IMR-90 (cell line): ENCODE measurements at regions not wholly inside any gene's neighbourhood (a gene's known extent, or its start where the extent isn't known, plus 50 kb on each side); places are given as distances from the start of the nearest gene placed in this dataset.

Experiments used
- ATAC-seq: fragments of 200-7000 bp; cut with Tn5 transposase; 2 replicates; pipeline ENCODE4 v1.9.1; 2020; ENCODE audit warnings: low read depth, mild to moderate bottlenecking, moderate library complexity
- BruUV-seq: library from RNA; stranded (reverse); fragments of 400-500 nt; replicated peaks from 2 replicates; lab custom pipeline; 2021; lab: Mats Ljungman, UMichigan
- CTCF ChIA-PET: fragments of 300-600 bp; formaldehyde crosslinking; extraction: SDS; loops from one replicate; lab custom pipeline; 2021; ENCODE audit warnings: antibody characterized with exemption; lab: Yijun Ruan, JAX
- POLR2A ChIA-PET: fragments of 300-600 bp; sonication (Branson Sonifier 250); formaldehyde crosslinking; loops from one replicate; lab custom pipeline; 2022; ENCODE audit warnings: antibody characterized with exemption; ENCODE audit not compliant: unreplicated experiment; lab: Charles Lee
- DNase-seq: peaks from one replicate; pipeline ENCODE4 v3.0.0; 2013
- H2AFZ ChIP-seq: replicated peaks from 2 replicates; pipeline ENCODE3; 2013; ENCODE audit warnings: low read length, mild to moderate bottlenecking; ENCODE audit not compliant: poor library complexity
- H2AK5ac ChIP-seq: 2 replicates; pipeline ENCODE4 v1.6.1; 2013; ENCODE audit warnings: low read depth, low read length, inconsistent platforms
- H2AK9ac ChIP-seq: replicated peaks from 2 replicates; pipeline ENCODE3; 2013; ENCODE audit warnings: mild to moderate bottlenecking, low read depth, low read length, moderate library complexity; ENCODE audit not compliant: poor library complexity
- H2BK120ac ChIP-seq: 2 replicates; pipeline ENCODE4 v1.6.1; 2013; ENCODE audit warnings: low read depth, low read length, inconsistent platforms
- H2BK15ac ChIP-seq: 3 replicates; pipeline ENCODE4 v1.6.1; 2013; ENCODE audit warnings: low read depth, low read length, inconsistent platforms
- H2BK20ac ChIP-seq: 2 replicates; pipeline ENCODE4 v1.6.1; 2013; ENCODE audit warnings: low read depth, mild to moderate bottlenecking, inconsistent platforms, low read length, moderate library complexity
- H2BK5ac ChIP-seq: 2 replicates; pipeline ENCODE4 v1.6.1; 2013; ENCODE audit warnings: mild to moderate bottlenecking, low read depth, low read length, inconsistent platforms; ENCODE audit not compliant: poor library complexity, severe bottlenecking
- H3K14ac ChIP-seq: replicated peaks from 2 replicates; pipeline ENCODE4 v1.6.1; 2013; ENCODE audit warnings: low read depth, low read length, inconsistent platforms
- H3K18ac ChIP-seq: 2 replicates; pipeline ENCODE4 v1.6.1; 2013; ENCODE audit warnings: low read depth, low read length, control low read depth
- H3K23ac ChIP-seq: 2 replicates; pipeline ENCODE4 v1.6.1; 2013; ENCODE audit warnings: low read depth, low read length, inconsistent platforms
- H3K27ac ChIP-seq: 2 replicates; pipeline ENCODE4 v1.5.1; 2013; ENCODE audit warnings: mild to moderate bottlenecking, control low read depth, low read length; ENCODE audit not compliant: insufficient read depth
- H3K27me3 ChIP-seq: 2 replicates; pipeline ENCODE4 v1.6.1; 2013; ENCODE audit warnings: low read length; ENCODE audit not compliant: control insufficient read depth, insufficient read depth
- H3K36me3 ChIP-seq: 2 replicates; pipeline ENCODE4 v1.6.1; 2013; ENCODE audit warnings: low read length, mixed read lengths; ENCODE audit not compliant: control insufficient read depth, insufficient read depth
- H3K4ac ChIP-seq: 2 replicates; pipeline ENCODE4 v1.6.1; 2013; ENCODE audit warnings: low read depth, low read length, inconsistent platforms
- H3K4me1 ChIP-seq: 2 replicates; pipeline ENCODE4 v1.6.1; 2013; ENCODE audit warnings: low read length, mixed read lengths; ENCODE audit not compliant: control insufficient read depth, insufficient read depth
- H3K4me2 ChIP-seq: 2 replicates; pipeline ENCODE4 v1.6.1; 2013; ENCODE audit warnings: low read depth, mild to moderate bottlenecking, control low read depth, low read length, moderate library complexity
- H3K4me3 ChIP-seq: 2 replicates; pipeline ENCODE4 v1.5.1; 2013; ENCODE audit warnings: low read depth, mild to moderate bottlenecking, control low read depth, low read length, moderate library complexity; ENCODE audit not compliant: insufficient read depth
- H3K56ac ChIP-seq: 2 replicates; pipeline ENCODE4 v1.6.1; 2013; ENCODE audit warnings: low read length, inconsistent platforms; ENCODE audit not compliant: insufficient read depth; ENCODE audit errors: extremely low read depth
- H3K79me1 ChIP-seq, 2 experiments: 2 replicates each; pipeline ENCODE4 v1.6.1; 2013; ENCODE audit warnings: low read length in 2 of 2, inconsistent platforms in 1 of 2, low read depth in 1 of 2
- H3K9ac ChIP-seq: 2 replicates; pipeline ENCODE4 v1.6.1; 2013; ENCODE audit warnings: low read depth, low read length, control low read depth
- H3K9me1 ChIP-seq: 2 replicates; pipeline ENCODE4 v1.6.1; 2013; ENCODE audit warnings: low read length, inconsistent platforms; ENCODE audit not compliant: insufficient read depth
- H3K9me3 ChIP-seq: 2 replicates; pipeline ENCODE4 v1.6.1; 2013; ENCODE audit warnings: low read length; ENCODE audit not compliant: control insufficient read depth, insufficient read depth
- H4K20me1 ChIP-seq: 2 replicates; pipeline ENCODE4 v1.6.1; 2013; ENCODE audit warnings: low read length, inconsistent platforms; ENCODE audit not compliant: insufficient read depth
- H4K5ac ChIP-seq: 2 replicates; pipeline ENCODE4 v1.6.1; 2013; ENCODE audit warnings: mild to moderate bottlenecking, low read depth, low read length, control low read depth
- H4K8ac ChIP-seq, 2 experiments: 2 replicates each; pipeline ENCODE4 v1.6.1; 2013; ENCODE audit warnings: low read depth in 2 of 2, low read length in 2 of 2, control low read depth in 1 of 2, inconsistent platforms in 1 of 2
- H4K91ac ChIP-seq: 2 replicates; pipeline ENCODE4 v1.6.1; 2013; ENCODE audit warnings: low read depth, low read length, inconsistent platforms; ENCODE audit not compliant: insufficient read depth
- BHLHE40 ChIP-seq: fragments of 150-350 bp; IDR thresholded peaks from 2 replicates; pipeline ENCODE4 v1.6.1; 2016; ENCODE audit warnings: mild to moderate bottlenecking, low read depth, low read length
- CEBPB ChIP-seq: IDR thresholded peaks from 2 replicates; pipeline ENCODE4 v1.6.1; 2012; ENCODE audit warnings: low read depth, low read length, improper control_type of control experiment
- CHD1 ChIP-seq: IDR thresholded peaks from 2 replicates; pipeline ENCODE4 v1.6.1; 2012; ENCODE audit warnings: low read depth, low read length, improper control_type of control experiment
- FOS ChIP-seq: fragments of 150-350 bp; IDR thresholded peaks from 2 replicates; pipeline ENCODE4 v1.6.1; 2016; ENCODE audit warnings: low read depth, low read length
- MAFK ChIP-seq: IDR thresholded peaks from 2 replicates; pipeline ENCODE4 v1.6.1; 2012; ENCODE audit warnings: low read depth, low read length, improper control_type of control experiment
- MAZ ChIP-seq: IDR thresholded peaks from 2 replicates; pipeline ENCODE4 v1.6.1; 2012; ENCODE audit warnings: low read depth, mild to moderate bottlenecking, low read length, improper control_type of control experiment, moderate library complexity, borderline replicate concordance
- MXI1 ChIP-seq: IDR thresholded peaks from 2 replicates; pipeline ENCODE4 v1.6.1; 2012; ENCODE audit warnings: low read depth, mild to moderate bottlenecking, low read length, moderate library complexity, borderline replicate concordance
- NFE2L2 ChIP-seq: fragments of 150-350 bp; IDR thresholded peaks from 2 replicates; pipeline ENCODE4 v1.6.1; 2016; ENCODE audit warnings: low read depth, mild to moderate bottlenecking, low read length
- RAD21 ChIP-seq: IDR thresholded peaks from 2 replicates; pipeline ENCODE4 v1.6.1; 2012; ENCODE audit warnings: low read length, improper control_type of control experiment
- RCOR1 ChIP-seq: IDR thresholded peaks from 2 replicates; pipeline ENCODE4 v1.6.1; 2012; ENCODE audit warnings: mild to moderate bottlenecking, low read length, improper control_type of control experiment; ENCODE audit not compliant: insufficient replicate concordance
- SMC3 ChIP-seq: fragments of 150-350 bp; IDR thresholded peaks from 2 replicates; pipeline ENCODE4 v1.6.1; 2016; ENCODE audit warnings: low read depth, mild to moderate bottlenecking, antibody characterized with exemption, low read length, moderate library complexity
- WGBS, 2 experiments: methylation state at CpG; one replicate each; pipeline versions ENCODE4 v1.1.5 to v1.1.7; 2013; ENCODE audit warnings: missing lambda C conversion rate in 2 of 2; ENCODE audit not compliant: insufficient read length in 1 of 2; ENCODE audit errors: extremely low coverage in 2 of 2; 5-methylcytosine and 5-hydroxymethylcytosine counted together
- dilution Hi-C: fragments of 300-500 bp; cut with HindIII; formaldehyde crosslinking; loops from one replicate; pipeline ENCODE4 v1.14.3; 2018; ENCODE audit warnings: low sequenced_read_pairs; ENCODE audit not compliant: unreplicated experiment
- in situ Hi-C: fragments of 300-500 bp; cut with MboI; formaldehyde crosslinking; loops from 3 replicates; pipeline ENCODE4 v1.14.3; 2019; ENCODE audit warnings: low sequenced_read_pairs, inconsistent platforms, mixed read lengths
- intact Hi-C: fragments of 100-400 bp; cut with micrococcal nuclease; formaldehyde crosslinking; loops from 2 replicates; pipeline ENCODE4 v1.10.0; 2022
- TF ChIP-seq, protein P1 (sequence below): fragments of 150-350 bp; IDR thresholded peaks from 2 replicates; pipeline ENCODE4 v1.6.1; 2017; ENCODE audit warnings: mild to moderate bottlenecking, antibody characterized with exemption, low read length, low read depth
- TF ChIP-seq, protein P2 (sequence below): conservative IDR thresholded peaks from 2 replicates; pipeline ENCODE4 v1.5.1; 2012; ENCODE audit warnings: mild to moderate bottlenecking, low read depth, low read length, improper control_type of control experiment

DNA sequence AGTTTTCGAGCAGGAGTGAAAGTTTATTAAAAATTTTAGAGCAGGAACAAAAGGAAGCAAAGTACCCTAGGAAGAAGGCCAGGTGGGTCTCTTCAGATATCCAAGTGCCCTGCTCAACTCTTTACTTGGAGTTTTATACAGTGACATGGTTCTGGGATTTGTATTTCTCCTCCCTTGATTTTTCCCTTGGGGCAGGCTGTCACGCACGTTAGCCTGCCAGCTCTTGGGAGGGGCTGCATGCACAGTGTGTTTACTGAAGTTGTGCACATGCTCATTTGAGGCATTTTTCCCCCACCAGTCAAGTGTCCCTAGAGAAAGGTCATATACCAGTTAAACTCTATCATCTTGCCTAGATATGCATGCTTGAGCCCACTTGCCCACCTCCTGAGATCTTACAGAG is 102.5 kb upstream of the GABRA2 start:
- no peak overlapping the region for H2AK9ac ChIP-seq
- H3K4ac ChIP-seq: no peak overlapping the region
- H3K18ac ChIP-seq: no peak overlapping the region
- H4K5ac ChIP-seq: no peak overlapping the region
- H2BK120ac ChIP-seq: no peak overlapping the region
- no peak overlapping the region for H2BK15ac ChIP-seq
- H4K20me1 ChIP-seq: no peaks in the 10 kb centered on the region
- no peak overlapping the region for H2AFZ ChIP-seq
- dilution Hi-C loops (no loop called here), in situ Hi-C loops (no loop called here), intact Hi-C loops (no loop called here)
- H2BK20ac ChIP-seq: no peak overlapping the region
- no peak overlapping the region for H2BK5ac ChIP-seq
- H3K9ac ChIP-seq: no peak overlapping the region
- no peak overlapping the region for H4K91ac ChIP-seq
- no peaks in the 10 kb centered on the region for H3K9me3 ChIP-seq
- no peak overlapping the region for H3K4me2 ChIP-seq
- H3K4me1 ChIP-seq: no peaks in the 10 kb centered on the region
- no peak overlapping the region for H4K8ac ChIP-seq
- no peaks in the 10 kb centered on the region for H3K79me1 ChIP-seq
- no peak overlapping the region for H3K14ac ChIP-seq
- no peak overlapping the region for H3K56ac ChIP-seq
- ChIA-PET POLR2A (no interaction called here), CTCF (no interaction called here)
- H3K27ac ChIP-seq: no peak overlapping the region
- H3K9me1 ChIP-seq: no peaks in the 10 kb centered on the region
- no peak overlapping the region for H3K23ac ChIP-seq
- DNase-seq (no peak), ATAC-seq (no peak)
- H2AK5ac ChIP-seq: no peak overlapping the region
- no TSS peak for BruUV-seq
- TF ChIP-seq MAZ (no peak), CEBPB (no peak), NFE2L2 (no peak), BHLHE40 (no peak), RAD21 (no peak), MXI1 (no peak), FOS (no peak), RCOR1 (no peak), MAFK (no peak), CHD1 (no peak), SMC3 (no peak)
- TF ChIP-seq, protein P1, sequence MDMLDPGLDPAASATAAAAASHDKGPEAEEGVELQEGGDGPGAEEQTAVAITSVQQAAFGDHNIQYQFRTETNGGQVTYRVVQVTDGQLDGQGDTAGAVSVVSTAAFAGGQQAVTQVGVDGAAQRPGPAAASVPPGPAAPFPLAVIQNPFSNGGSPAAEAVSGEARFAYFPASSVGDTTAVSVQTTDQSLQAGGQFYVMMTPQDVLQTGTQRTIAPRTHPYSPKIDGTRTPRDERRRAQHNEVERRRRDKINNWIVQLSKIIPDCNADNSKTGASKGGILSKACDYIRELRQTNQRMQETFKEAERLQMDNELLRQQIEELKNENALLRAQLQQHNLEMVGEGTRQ: no peak
- TF ChIP-seq, protein P2, sequence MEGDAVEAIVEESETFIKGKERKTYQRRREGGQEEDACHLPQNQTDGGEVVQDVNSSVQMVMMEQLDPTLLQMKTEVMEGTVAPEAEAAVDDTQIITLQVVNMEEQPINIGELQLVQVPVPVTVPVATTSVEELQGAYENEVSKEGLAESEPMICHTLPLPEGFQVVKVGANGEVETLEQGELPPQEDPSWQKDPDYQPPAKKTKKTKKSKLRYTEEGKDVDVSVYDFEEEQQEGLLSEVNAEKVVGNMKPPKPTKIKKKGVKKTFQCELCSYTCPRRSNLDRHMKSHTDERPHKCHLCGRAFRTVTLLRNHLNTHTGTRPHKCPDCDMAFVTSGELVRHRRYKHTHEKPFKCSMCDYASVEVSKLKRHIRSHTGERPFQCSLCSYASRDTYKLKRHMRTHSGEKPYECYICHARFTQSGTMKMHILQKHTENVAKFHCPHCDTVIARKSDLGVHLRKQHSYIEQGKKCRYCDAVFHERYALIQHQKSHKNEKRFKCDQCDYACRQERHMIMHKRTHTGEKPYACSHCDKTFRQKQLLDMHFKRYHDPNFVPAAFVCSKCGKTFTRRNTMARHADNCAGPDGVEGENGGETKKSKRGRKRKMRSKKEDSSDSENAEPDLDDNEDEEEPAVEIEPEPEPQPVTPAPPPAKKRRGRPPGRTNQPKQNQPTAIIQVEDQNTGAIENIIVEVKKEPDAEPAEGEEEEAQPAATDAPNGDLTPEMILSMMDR: no peak
- WGBS, 2 experiments: no CpG with 5 or more reads among the region's 3 CpGs
- H3K27me3 ChIP-seq: no peaks in the 10 kb centered on the region
- H3K36me3 ChIP-seq: no peaks in the 10 kb centered on the region
- H3K4me3 ChIP-seq: no peak overlapping the region
